DOHH2 (cell line): ENCODE measurements at regions not wholly inside any gene's neighbourhood (a gene's known extent, or its start where the extent isn't known, plus 50 kb on each side); places are given as distances from the start of the nearest gene placed in this dataset.

Experiments
- CTCF ChIP-seq: fragments of 200-600 bp; sonication (generic); IDR thresholded peaks from one replicate; pipeline ENCODE4 v1.5.1; 2014; ENCODE audit warnings: antibody characterized with exemption, mild to moderate bottlenecking, low read depth, low read length; ENCODE audit not compliant: poor library complexity, severe bottlenecking
- EZH2phosphoT487 ChIP-seq: fragments of 200-600 bp; sonication (generic); IDR thresholded peaks from 2 replicates; pipeline ENCODE4 v1.6.1; 2017; ENCODE audit warnings: borderline replicate concordance, mild to moderate bottlenecking, antibody characterized with exemption, low read length, moderate library complexity, mixed read lengths

GRCh38 chr18:45165871-45166270 is 449.4 kb upstream of the SLC14A2 start:
- TF ChIP-seq CTCF: no peak
- no peak for TF ChIP-seq EZH2phosphoT487
